GM12874 (cell line): ENCODE measurements at regions not wholly inside any gene's neighbourhood (a gene's known extent, or its start where the extent isn't known, plus 50 kb on each side); places are given as distances from the start of the nearest gene placed in this dataset.

Source experiments
- TF ChIP-seq, protein P1 (sequence below): IDR thresholded peaks from 2 replicates; pipeline ENCODE4 v1.5.1; 2011; ENCODE audit warnings: low read depth, mild to moderate bottlenecking, control low read depth, low read length, moderate library complexity; ENCODE audit not compliant: insufficient read depth

DNA sequence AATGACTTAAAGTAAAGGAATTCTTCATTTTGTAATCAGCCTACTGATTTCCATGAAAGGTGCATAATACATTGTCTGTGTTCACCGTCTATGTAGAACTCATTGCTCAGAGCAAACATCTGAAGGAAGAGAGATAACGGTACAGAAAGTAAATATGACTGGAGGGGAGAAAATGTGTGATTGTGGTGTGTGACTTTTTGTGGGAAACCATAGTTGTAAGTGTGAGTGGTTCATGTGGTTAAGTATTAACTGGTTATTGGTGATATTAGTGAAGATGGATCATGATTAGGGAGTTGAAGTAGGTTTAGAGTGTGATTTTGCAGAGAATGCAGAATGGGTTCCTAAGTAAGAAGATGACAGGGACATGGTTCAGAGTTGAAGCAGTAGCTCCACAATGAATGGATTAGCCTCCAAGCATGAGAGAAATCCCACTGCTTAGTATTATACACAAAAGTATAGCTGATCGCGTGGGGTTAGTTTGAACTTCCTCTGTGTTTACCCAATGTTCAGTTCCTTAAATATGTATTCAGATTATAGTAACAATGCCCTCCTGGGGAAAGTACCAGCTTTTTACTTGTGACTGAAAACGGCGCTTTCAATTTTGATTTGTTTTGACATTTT is 368.9 kb downstream of the UTRN start:
- TF ChIP-seq, protein P1, sequence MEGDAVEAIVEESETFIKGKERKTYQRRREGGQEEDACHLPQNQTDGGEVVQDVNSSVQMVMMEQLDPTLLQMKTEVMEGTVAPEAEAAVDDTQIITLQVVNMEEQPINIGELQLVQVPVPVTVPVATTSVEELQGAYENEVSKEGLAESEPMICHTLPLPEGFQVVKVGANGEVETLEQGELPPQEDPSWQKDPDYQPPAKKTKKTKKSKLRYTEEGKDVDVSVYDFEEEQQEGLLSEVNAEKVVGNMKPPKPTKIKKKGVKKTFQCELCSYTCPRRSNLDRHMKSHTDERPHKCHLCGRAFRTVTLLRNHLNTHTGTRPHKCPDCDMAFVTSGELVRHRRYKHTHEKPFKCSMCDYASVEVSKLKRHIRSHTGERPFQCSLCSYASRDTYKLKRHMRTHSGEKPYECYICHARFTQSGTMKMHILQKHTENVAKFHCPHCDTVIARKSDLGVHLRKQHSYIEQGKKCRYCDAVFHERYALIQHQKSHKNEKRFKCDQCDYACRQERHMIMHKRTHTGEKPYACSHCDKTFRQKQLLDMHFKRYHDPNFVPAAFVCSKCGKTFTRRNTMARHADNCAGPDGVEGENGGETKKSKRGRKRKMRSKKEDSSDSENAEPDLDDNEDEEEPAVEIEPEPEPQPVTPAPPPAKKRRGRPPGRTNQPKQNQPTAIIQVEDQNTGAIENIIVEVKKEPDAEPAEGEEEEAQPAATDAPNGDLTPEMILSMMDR = no peak

DNA sequence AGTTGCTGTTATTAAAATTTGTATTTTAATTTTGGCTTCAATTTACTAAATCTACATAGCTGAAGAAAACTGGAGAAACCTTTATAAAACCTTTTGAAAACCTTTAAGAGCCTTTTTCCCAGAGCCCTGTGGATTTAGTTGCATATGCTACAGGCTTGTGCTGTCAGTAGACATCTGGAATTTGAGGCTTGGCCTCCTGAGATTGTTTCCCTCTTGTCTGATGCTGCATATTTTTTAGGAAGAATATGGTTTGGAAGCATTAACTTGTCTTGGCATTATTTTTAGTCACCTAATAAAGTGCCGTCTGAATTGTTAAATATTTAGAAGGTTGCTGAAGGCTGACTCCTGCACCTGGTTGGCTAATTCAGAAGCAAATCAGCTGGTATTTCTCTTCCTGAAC is 369.4 kb downstream of the UTRN start:
- TF ChIP-seq, protein P1 = no peak

DNA sequence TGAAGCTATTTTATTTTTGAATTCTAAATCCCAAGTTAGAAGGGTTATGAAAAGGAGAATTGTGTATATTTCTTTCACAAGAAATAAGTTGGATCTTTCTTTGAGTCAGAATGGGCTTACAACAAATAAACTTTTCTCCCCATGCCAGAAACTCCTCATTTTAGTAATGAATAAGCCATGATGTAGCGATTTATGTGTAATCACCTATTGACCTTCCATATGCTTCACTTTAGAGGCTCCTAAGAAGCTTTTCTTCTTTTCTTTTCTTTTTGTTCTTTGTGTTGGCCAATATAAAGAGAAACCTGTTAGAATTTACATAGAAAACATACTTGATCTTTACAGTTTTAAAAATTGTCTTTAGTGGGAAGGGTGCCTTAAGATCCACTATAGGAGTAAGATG is 370.2 kb downstream of the UTRN start:
- TF ChIP-seq, protein P1 = no peak

DNA sequence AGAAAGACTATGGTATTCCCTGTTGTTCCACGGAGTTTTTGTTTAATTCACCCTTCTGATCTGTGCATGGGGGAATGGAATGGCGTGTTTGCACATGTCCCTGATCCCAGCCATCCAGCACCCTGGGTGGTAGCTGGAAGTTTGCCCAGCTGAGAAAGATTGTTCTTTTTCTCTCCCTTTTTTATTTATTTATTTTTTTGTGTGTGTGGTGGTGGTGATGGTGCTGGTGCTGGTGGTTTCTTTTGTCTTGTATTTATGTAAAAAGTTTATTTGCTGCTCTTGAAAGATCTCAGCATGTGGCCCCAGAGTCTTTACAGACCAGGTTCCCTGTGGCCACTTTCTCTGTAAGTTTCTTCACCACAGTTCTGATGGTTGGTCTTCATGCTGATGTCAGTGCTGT is 372.6 kb downstream of the UTRN start:
- TF ChIP-seq, protein P1 = no peak

DNA sequence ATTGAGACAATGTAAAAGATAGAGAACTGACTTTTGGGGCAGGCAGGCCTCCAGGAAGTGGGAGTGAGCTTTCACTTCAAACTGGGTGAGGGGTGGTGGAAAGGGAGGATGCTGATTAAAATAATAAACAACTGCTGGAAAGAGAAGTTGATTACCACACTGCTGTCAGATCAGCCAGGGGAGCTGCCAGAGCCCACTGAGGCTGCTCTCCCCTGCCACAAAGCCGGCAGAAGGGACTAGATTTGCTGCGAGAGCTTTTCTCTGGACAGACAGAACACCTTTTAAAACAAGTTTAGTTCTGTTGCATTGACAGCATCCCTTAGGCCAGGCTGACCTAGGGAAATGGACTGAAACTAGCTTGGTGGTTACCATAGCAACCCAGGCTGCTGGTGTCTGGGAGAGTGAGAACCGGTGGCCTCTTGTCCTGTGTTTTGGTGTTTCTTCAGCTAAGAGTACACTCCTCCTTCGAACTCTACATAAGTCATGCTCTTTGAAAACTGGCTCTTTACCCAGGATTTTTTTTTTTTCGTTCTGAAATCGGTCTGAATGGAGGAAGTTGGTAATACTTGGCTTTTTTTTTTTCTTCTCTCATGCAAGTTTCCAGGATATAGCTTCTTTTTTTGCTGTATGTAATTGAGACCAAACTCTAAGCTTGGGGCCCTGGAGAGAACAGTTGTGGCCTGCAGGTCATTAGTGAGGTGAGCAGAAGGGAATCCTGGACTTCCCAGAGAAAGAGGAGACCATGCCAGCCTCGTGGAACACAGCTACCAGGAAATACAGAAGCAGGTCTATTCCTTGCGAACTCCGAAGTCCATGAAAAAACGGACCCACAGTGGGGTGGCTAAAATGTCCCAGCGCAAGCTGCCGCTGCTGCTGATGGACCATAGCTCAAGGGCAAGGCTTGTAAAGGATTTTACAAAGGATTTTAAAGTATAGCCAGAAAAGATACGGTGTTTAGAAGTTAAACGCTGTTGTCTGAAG is 374.4 kb downstream of the UTRN start:
- TF ChIP-seq, protein P1 = no peak

DNA sequence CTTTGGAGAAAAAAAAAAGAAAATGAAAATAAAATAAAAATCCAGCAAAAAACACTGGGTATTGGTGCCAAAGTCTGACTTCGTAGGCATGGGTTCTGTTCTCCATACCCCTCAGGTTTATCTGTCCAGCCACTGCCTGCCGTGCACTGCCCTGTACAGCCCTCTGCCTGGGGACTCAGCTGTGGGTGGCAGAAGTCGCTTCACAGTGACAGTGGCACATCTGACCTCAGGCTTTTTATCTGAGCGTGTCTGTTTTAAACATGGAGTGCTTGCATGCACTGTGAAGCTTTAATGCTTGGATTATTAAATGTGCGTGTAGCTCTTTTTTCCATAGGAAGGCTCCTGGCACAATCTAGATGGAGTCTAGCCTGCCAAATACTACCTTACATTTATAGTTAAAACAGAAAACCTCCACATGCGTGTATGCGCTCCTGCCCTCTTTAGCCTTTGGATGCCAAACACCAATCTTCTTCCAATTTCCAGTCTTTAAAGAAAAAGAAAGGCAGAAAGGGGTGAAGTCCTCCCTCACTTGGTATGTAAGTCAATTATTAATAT is 375.5 kb downstream of the UTRN start:
- TF ChIP-seq, protein P1 = no peak

DNA sequence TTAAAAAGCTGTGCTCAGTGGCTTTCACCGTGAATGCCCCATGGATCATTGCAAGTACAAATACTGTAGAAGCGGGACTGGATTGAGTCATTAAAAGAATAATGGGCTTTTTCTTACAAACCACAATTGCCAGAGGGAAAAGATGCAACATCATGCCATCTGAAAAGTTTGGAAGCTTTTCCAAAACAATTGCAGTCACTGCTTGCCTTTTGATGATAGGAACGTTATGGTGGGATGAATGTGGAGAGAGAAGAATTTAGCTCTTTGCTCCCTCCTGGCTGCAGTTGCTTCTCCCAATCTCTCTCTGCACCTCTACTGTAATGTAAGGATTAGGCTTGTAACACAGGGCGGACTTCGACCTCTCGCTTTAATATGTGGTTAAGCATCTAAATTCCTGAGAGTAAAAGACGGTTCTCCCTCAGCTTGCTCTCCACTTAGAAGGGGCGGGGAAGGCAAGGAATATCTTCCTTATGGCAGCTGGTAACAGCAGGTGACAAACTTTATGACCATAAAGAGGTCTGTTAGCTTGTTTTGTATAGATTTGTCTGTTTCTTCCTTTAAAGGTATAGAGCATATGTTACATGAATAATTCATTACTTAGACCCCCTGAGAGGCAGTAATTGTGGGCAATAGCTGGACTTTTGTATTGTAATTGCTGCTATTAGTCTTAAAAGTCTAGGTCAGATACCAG is 376.1 kb downstream of the UTRN start:
- TF ChIP-seq, protein P1 = no peak
